ENCODE measurements at regions not wholly inside any gene's neighbourhood (a gene's known extent, or its start where the extent isn't known, plus 50 kb on each side); places are given as distances from the start of the nearest gene placed in this dataset.
"Not testable (repeated sequence)": the region's sequence is repeated elsewhere in the genome, so short reads cannot be mapped to it uniquely, and the experiment has no call there.

GRCh38 chr2:186934420-186934819 lies 85.5 kb upstream of the ZSWIM2 start:
- Histone ChIP-seq H3K27ac (ENCODE audit: low read depth, low read length) (no peak overlapping the region), H3K4me1 (ENCODE audit: control insufficient read depth, insufficient read depth, low read length) (no peaks in the 10 kb centered on the region), H3K27me3 (ENCODE audit: control insufficient read depth, insufficient read depth, low read length) (no peaks in the 10 kb centered on the region), H3K9ac (ENCODE audit: low read depth, low read length) (no peak overlapping the region), H3K4me3 (ENCODE audit: low read depth, low read length) (no peak overlapping the region), H3K9me3 (ENCODE audit: control insufficient read depth, insufficient read depth, low read length) (no peaks in the 10 kb centered on the region), H3K36me3 (ENCODE audit: control insufficient read depth, insufficient read depth, low read length) (no peaks in the 10 kb centered on the region)

- no peak overlapping the region for H3K27ac ChIP-seq (ENCODE audit: low read depth, low read length)
- no peaks in the 10 kb centered on the region for H3K4me1 ChIP-seq (ENCODE audit: control insufficient read depth, insufficient read depth, low read length)
- H3K27me3 ChIP-seq (ENCODE audit: control insufficient read depth, insufficient read depth, low read length) = no peaks in the 10 kb centered on the region
- no peak overlapping the region for H3K9ac ChIP-seq (ENCODE audit: low read depth, low read length)
- no peak overlapping the region for H3K4me3 ChIP-seq (ENCODE audit: low read depth, low read length)
- H3K9me3 ChIP-seq (ENCODE audit: control insufficient read depth, insufficient read depth, low read length) = no peaks in the 10 kb centered on the region
- H3K36me3 ChIP-seq (ENCODE audit: control insufficient read depth, insufficient read depth, low read length) = no peaks in the 10 kb centered on the region
Observed at GRCh38 chr2:186927867-186928191, 78.9 kb upstream of the ZSWIM2 start.

DNA sequence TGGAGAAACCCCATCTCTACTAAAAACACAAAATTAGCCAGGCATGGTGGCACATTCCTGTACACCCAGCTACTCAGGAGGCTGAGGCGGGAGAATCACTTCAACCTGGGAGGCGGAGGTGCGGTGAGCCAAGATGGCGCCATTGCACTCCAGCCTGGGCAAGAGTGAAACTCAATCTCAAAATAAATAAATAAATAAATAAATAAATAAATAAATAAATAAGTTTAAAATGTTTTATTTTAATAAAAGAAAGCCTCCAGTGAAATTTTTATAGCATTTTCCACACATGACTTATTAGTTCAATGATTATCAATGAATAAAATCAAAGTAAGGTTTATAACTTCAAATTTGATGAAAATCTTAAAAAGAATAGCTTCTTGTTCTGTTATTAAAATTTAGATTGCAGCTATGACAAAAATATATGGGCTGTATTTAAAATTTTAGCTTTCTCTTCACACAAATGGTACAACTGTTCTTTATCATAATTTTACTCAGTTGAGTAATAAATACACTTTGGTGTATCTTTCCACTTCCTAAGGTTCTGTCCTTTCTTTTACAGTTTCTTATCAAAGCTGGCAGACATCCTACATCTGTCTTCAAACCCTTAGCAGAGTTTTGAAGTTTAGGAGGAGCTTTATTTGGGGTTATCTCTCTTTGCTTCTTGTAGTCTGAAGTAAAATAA lies 78.4 kb upstream of the ZSWIM2 start:
- no peaks in the 10 kb centered on the region for H3K27me3 ChIP-seq (ENCODE audit: control insufficient read depth, insufficient read depth, low read length)
- H3K9ac ChIP-seq (ENCODE audit: low read depth, low read length) = no peak overlapping the region
- no peaks in the 10 kb centered on the region for H3K36me3 ChIP-seq (ENCODE audit: control insufficient read depth, insufficient read depth, low read length)
- H3K27ac ChIP-seq (ENCODE audit: low read depth, low read length) = no peak overlapping the region
- H3K9me3 ChIP-seq (ENCODE audit: control insufficient read depth, insufficient read depth, low read length) = no peaks in the 10 kb centered on the region
- no peak overlapping the region for H3K4me3 ChIP-seq (ENCODE audit: low read depth, low read length)
- no peaks in the 10 kb centered on the region for H3K4me1 ChIP-seq (ENCODE audit: control insufficient read depth, insufficient read depth, low read length)

- H3K4me1 ChIP-seq (ENCODE audit: control insufficient read depth, insufficient read depth, low read length) = no peaks in the 10 kb centered on the region
- H3K36me3 ChIP-seq (ENCODE audit: control insufficient read depth, insufficient read depth, low read length) = no peaks in the 10 kb centered on the region
Observed at GRCh38 chr2:186925514-186925913, 76.5 kb upstream of the ZSWIM2 start.

GRCh38 chr2:186922316-186922715 lies 73.3 kb upstream of the ZSWIM2 start:
- not testable (repeated sequence) for H3K36me3 ChIP-seq (ENCODE audit: control insufficient read depth, insufficient read depth, low read length); H3K9ac ChIP-seq (ENCODE audit: low read depth, low read length); H3K27me3 ChIP-seq (ENCODE audit: control insufficient read depth, insufficient read depth, low read length); H3K27ac ChIP-seq (ENCODE audit: low read depth, low read length); H3K4me3 ChIP-seq (ENCODE audit: low read depth, low read length); H3K4me1 ChIP-seq (ENCODE audit: control insufficient read depth, insufficient read depth, low read length); H3K9me3 ChIP-seq (ENCODE audit: control insufficient read depth, insufficient read depth, low read length)

More at GRCh38 chr2:186925514-186925913, 76.5 kb upstream of the ZSWIM2 start:
- H3K4me3 ChIP-seq (ENCODE audit: low read depth, low read length) = no peak overlapping the region
- no peak overlapping the region for H3K9ac ChIP-seq (ENCODE audit: low read depth, low read length)
- H3K27me3 ChIP-seq (ENCODE audit: control insufficient read depth, insufficient read depth, low read length) = no peaks in the 10 kb centered on the region
- no peaks in the 10 kb centered on the region for H3K9me3 ChIP-seq (ENCODE audit: control insufficient read depth, insufficient read depth, low read length)
- no peak overlapping the region for H3K27ac ChIP-seq (ENCODE audit: low read depth, low read length)

GRCh38 chr2:186919296-186919695 lies 70.3 kb upstream of the ZSWIM2 start:
- no peaks in the 10 kb centered on the region for H3K36me3 ChIP-seq (ENCODE audit: control insufficient read depth, insufficient read depth, low read length)
- H3K9ac ChIP-seq (ENCODE audit: low read depth, low read length) = no peak overlapping the region
- H3K9me3 ChIP-seq (ENCODE audit: control insufficient read depth, insufficient read depth, low read length) = no peaks in the 10 kb centered on the region
- no peak overlapping the region for H3K4me3 ChIP-seq (ENCODE audit: low read depth, low read length)
- no peaks in the 10 kb centered on the region for H3K4me1 ChIP-seq (ENCODE audit: control insufficient read depth, insufficient read depth, low read length)
- H3K27me3 ChIP-seq (ENCODE audit: control insufficient read depth, insufficient read depth, low read length) = no peaks in the 10 kb centered on the region
- H3K27ac ChIP-seq (ENCODE audit: low read depth, low read length) = no peak overlapping the region

DNA sequence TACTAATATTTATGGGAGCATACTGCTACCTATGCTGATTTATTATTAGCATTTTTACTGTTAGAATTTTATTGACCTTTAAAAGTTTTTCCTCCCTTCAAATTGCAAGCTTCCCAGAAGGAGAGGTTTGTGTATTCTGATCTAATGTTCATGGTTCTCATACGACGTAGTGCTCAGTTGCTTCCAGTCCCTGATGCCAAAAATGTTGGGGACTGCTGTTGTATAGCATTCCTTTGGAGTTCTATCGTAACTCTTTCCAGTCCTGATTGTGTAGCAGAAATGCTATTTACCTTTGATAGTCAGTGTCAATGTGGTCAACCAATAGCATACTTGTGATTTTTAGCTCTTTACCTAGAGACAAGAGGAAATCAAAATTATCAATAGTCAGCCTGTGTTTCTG lies 69.5 kb upstream of the ZSWIM2 start:
- H3K9me3 ChIP-seq (ENCODE audit: control insufficient read depth, insufficient read depth, low read length) = no peaks in the 10 kb centered on the region
- no peak overlapping the region for H3K4me3 ChIP-seq (ENCODE audit: low read depth, low read length)
- no peak overlapping the region for H3K27ac ChIP-seq (ENCODE audit: low read depth, low read length)
- H3K4me1 ChIP-seq (ENCODE audit: control insufficient read depth, insufficient read depth, low read length) = no peaks in the 10 kb centered on the region
- H3K36me3 ChIP-seq (ENCODE audit: control insufficient read depth, insufficient read depth, low read length) = no peaks in the 10 kb centered on the region
- H3K27me3 ChIP-seq (ENCODE audit: control insufficient read depth, insufficient read depth, low read length) = no peaks in the 10 kb centered on the region
- H3K9ac ChIP-seq (ENCODE audit: low read depth, low read length) = no peak overlapping the region

DNA sequence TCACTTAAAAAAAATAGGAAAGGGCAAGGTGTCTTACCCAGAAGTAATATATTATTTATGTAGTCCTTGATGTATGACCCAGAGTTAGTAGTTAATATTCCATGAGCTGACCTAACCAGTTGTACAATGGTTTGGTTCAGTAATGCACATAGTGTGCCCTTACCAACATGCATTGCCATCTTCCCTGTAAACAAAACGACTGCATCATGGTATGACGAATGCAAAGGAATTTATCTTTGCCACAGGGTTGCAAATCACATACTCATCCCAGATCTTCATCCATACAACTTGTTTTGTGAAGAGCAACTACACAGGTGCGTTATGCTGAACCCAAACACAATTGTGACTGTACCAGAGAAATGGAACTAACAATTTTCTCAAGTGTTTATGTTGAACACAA lies 68.9 kb upstream of the ZSWIM2 start:
- H3K4me3 ChIP-seq (ENCODE audit: low read depth, low read length) = no peak overlapping the region
- no peaks in the 10 kb centered on the region for H3K27me3 ChIP-seq (ENCODE audit: control insufficient read depth, insufficient read depth, low read length)
- no peak overlapping the region for H3K9ac ChIP-seq (ENCODE audit: low read depth, low read length)
- H3K4me1 ChIP-seq (ENCODE audit: control insufficient read depth, insufficient read depth, low read length) = no peaks in the 10 kb centered on the region; the same call in 1 of the 2 replicates
- H3K27ac ChIP-seq (ENCODE audit: low read depth, low read length) = no peak overlapping the region
- no peaks in the 10 kb centered on the region for H3K36me3 ChIP-seq (ENCODE audit: control insufficient read depth, insufficient read depth, low read length)
- H3K9me3 ChIP-seq (ENCODE audit: control insufficient read depth, insufficient read depth, low read length) = no peaks in the 10 kb centered on the region

GRCh38 chr2:186913870-186914269 lies 64.9 kb upstream of the ZSWIM2 start:
- no peaks in the 10 kb centered on the region for H3K9me3 ChIP-seq (ENCODE audit: control insufficient read depth, insufficient read depth, low read length)
- no peaks in the 10 kb centered on the region for H3K27me3 ChIP-seq (ENCODE audit: control insufficient read depth, insufficient read depth, low read length)
- H3K9ac ChIP-seq (ENCODE audit: low read depth, low read length) = no peak overlapping the region
- no peak overlapping the region for H3K27ac ChIP-seq (ENCODE audit: low read depth, low read length)
- H3K4me3 ChIP-seq (ENCODE audit: low read depth, low read length) = no peak overlapping the region
- H3K4me1 ChIP-seq (ENCODE audit: control insufficient read depth, insufficient read depth, low read length) = no peaks in the 10 kb centered on the region; the same call in 1 of the 2 replicates
- H3K36me3 ChIP-seq (ENCODE audit: control insufficient read depth, insufficient read depth, low read length) = no peaks in the 10 kb centered on the region

GRCh38 chr2:186912979-186913378 lies 64.0 kb upstream of the ZSWIM2 start:
- Histone ChIP-seq H3K9ac (ENCODE audit: low read depth, low read length) (no peak overlapping the region), H3K27me3 (ENCODE audit: control insufficient read depth, insufficient read depth, low read length) (no peaks in the 10 kb centered on the region), H3K27ac (ENCODE audit: low read depth, low read length) (no peak overlapping the region), H3K4me1 (ENCODE audit: control insufficient read depth, insufficient read depth, low read length) (no peaks in the 10 kb centered on the region; the same call in 1 of the 2 replicates), H3K4me3 (ENCODE audit: low read depth, low read length) (no peak overlapping the region), H3K9me3 (ENCODE audit: control insufficient read depth, insufficient read depth, low read length) (no peaks in the 10 kb centered on the region), H3K36me3 (ENCODE audit: control insufficient read depth, insufficient read depth, low read length) (no peaks in the 10 kb centered on the region)

DNA sequence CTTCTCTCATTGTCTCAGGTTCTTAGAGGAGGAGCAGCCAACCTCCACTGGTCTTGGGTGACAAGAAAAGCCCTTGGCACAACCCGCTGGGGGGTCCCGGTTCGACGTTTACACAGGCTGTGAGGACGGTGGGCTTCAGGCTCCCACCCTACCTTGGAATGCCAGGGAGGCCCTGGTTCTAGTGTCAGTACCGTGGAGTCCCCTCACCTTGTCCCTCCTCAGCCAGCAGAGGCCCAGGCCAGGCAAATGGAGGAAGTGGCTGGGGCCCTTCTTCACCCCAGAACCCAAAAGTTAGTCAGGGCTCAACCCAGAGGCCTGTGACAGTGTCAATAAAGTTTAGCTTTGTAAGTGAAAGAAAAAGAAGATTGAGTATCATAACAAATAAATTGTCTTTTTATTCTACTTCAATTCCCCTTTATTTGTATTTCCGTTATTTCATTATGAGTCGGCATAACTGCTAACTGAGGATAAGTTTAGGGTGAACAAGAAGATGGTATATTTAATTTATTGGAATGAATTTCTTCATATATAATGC lies 62.6 kb upstream of the ZSWIM2 start:
- no peaks in the 10 kb centered on the region; the same call in 1 of the 2 replicates for H3K4me1 ChIP-seq (ENCODE audit: control insufficient read depth, insufficient read depth, low read length)
- H3K36me3 ChIP-seq (ENCODE audit: control insufficient read depth, insufficient read depth, low read length) = no peaks in the 10 kb centered on the region
- no peak overlapping the region for H3K4me3 ChIP-seq (ENCODE audit: low read depth, low read length)
- H3K9ac ChIP-seq (ENCODE audit: low read depth, low read length) = no peak overlapping the region
- H3K9me3 ChIP-seq (ENCODE audit: control insufficient read depth, insufficient read depth, low read length) = no peaks in the 10 kb centered on the region
- H3K27ac ChIP-seq (ENCODE audit: low read depth, low read length) = no peak overlapping the region
- no peaks in the 10 kb centered on the region for H3K27me3 ChIP-seq (ENCODE audit: control insufficient read depth, insufficient read depth, low read length)
